ENCODE measurements at regions not wholly inside any gene's neighbourhood (a gene's known extent, or its start where the extent isn't known, plus 50 kb on each side); places are given as distances from the start of the nearest gene placed in this dataset.

- TF ChIP-seq CTCF (IDR thresholded peaks at IDR 0.05) (no peak), EZH2 (IDR thresholded peaks at IDR 0.05) (no peak)
Measured at GRCh38 chr1:234840253-234840652, 230.3 kb upstream of the IRF2BP2 start.

All from neural progenitor cell (in vitro differentiated cells).